NCI-H1417 treated with DMSO at 0.1 percent for 48 hours (cell line): ENCODE measurements at regions not wholly inside any gene's neighbourhood (a gene's known extent, or its start where the extent isn't known, plus 50 kb on each side); places are given as distances from the start of the nearest gene placed in this dataset.

ENCODE experiments used
- DNase-seq: peaks from one replicate; lab custom pipeline; 2025; lab: John Stamatoyannopoulos, UW

- no peak for DNase-seq
These were observed 445.9 kb upstream of the ANO3 start for GRCh38 chr11:25886036-25886435.

- no peak for DNase-seq
These were observed 441.2 kb upstream of the ANO3 start for GRCh38 chr11:25890626-25891260.

GRCh38 chr11:25891960-25892359, 440.0 kb upstream of the ANO3 start:
- no peak for DNase-seq

DNA sequence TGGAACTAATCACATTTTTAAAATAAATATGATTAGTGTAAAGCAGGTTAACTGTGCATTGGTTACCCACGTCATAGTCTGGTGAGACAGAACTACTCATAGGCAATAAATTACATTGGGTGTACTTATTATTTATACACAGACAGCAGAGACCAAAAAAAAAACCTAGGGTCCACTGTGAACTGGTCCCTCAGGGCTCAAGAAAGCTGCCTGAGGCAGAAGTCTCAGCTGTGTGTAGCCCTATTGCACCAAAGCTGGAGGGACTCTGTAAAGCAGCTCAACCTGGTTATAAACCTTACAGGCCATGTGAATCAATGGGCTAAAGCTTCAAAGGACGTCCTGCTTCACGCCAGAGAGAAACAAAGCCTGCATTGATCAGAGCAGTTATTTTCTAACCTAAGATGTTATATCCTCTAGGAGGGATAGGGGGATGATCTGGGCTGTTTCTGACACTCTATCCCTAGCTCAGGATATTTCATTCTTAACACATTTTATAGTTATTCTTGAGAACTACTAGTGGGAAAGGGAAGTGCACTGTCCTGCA, 432.2 kb upstream of the ANO3 start:
- DNase-seq, result no peak

DNA sequence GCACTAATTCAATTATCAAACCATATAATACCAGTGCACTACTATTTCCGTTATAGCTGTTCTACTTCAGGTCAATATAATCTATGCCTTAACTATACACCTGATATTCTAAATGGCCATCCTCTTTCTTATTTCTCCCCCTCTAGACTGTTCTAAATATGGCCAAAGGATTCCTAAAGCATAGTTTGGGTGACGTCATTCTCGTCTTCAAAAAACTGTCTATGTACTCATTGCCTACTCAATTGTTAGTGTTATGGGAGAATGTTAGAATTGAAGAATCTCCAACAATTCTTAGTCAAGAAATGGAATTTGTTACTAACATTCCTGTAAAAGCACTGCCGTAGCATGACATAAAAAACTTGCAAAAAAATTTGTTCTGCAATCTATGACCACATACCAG, 431.1 kb upstream of the ANO3 start:
- DNase-seq, result no peak

DNA sequence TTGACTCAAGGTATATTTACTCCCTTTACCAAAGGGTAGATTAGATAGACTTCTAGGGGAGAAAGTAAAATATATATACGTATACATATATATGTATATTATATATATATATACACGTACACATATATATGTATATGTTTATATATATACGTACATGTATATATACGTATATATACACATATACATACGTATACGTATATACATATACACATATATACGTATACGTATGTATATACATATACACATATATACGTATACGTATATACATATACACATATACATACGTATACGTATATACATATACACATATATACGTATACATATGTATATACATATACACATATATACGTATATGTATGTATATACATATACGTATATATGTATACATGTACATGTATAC, 430.5 kb upstream of the ANO3 start:
- DNase-seq, result no peak

GRCh38 chr11:25902476-25902875, 429.5 kb upstream of the ANO3 start:
- DNase-seq, result no peak

GRCh38 chr11:25908726-25909125, 423.2 kb upstream of the ANO3 start:
- no peak for DNase-seq

DNA sequence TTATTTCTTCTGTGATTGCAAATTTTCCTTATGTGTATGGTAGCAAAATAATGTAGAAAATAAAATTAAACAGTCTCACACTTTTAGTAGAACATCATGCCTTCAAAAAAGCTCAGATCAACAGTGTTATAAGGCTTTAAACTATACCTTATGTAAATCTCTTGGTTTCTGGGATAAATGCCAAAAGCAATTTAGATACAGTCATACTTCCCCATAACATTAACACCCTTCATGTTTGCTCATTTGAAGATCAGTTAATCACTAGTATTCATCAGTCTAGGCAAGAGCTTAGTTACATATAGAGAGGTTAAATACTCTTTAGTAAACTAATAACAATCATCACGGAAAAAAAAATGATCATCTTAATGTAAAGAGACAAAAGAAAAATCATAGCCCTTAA, 421.8 kb upstream of the ANO3 start:
- peak; percentile 69 for DNase-seq

GRCh38 chr11:25920356-25920755, 411.6 kb upstream of the ANO3 start:
- no peak for DNase-seq

DNA sequence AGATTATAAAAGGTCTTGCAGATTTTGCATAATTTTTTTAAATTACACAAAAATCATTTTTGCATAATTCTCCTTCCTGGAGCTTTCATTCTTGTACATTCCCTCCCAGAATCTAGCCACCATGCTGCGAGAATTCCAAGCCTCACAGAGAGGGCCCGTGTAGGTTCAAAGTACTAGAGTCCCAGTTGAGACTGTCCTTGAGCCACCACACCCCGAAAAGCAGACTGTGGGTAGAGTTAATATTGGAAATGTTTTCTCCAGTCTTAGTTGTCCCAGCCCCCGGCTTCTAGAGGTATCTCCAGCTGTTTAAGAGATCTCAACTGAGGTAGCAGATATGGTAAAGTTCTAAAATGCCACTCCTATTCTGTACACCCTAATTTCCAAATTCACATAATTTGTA, 407.3 kb upstream of the ANO3 start:
- DNase-seq, result no peak

DNA sequence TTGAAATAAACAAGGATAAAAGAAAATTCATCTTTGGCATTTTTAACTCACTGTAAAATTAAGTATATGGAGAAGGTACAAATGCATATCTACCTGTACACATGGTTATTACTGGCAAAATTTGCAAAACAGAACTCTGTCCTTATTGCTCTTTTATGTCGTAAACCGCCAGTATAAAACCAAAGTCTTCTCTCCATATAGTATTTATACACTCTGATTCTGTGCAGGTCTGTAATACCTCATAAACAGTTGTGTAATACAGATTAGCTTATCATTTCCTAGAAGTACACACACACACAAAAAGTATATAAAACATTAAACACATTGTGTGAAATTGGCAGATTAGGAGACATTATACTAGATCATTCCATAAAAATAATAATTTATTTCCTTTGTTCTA, 406.6 kb upstream of the ANO3 start:
- DNase-seq, result no peak

DNA sequence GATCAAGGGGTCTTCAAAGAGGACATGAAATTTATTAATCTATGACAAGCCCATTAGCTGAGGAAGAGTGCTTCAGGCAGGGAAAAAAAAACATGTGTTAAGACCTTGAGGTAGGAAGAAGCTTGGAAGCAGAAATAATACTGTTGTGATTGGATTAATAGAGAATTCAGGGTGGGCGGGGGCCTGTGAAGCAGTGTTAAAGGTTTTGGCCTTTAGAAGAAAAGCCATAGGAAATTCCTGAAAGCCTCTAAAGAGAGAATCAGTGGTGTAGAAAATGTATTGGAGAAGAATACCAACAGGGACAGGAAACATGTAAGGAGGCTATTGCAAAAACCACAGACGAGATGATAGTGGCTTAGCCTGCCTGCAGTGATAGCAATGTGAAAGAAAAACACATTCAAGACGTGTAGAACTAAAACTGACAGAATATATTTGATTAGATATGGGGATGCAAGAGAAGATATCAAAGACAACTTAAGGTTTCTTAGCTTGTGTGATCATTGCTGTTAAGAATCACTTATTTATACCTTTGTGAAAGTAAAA, 404.4 kb upstream of the ANO3 start:
- no peak for DNase-seq

DNA sequence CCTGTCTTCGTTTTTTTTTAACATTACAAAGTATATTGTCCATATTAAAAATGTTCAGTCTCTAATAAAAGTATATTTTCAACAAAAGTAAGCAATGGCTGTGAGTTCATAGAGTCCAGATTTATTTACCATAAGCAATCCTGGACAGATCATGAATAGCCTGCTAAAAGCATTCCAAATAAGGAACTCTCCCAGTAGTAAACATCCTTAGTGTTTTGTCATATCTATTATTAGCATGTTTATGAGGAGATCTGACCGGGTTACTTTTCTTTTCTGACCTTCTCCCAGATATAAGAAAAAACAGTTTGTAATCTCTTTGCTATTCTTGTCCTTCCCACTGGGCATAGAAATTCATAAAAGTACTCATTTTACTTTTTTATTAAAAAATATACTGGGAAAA, 403.9 kb upstream of the ANO3 start:
- no peak for DNase-seq

DNA sequence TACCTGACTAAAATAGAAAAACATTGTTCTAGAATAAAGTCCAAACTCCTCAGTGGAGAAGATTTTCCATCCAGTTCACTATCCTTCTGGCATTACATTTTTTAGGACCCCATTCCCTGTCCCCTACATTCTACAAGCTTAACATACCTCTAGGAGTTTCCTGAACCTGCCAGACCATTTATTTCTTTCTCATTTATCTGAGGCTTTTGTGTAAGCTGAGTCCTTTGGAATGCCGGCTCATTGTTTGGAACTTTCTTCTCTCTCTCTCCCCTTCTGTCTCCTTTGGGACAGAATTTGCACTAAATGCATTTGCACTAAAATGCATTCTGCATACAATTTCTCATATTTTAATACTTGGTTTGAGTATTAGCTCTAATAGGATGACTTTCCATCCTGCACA, 393.0 kb upstream of the ANO3 start:
- DNase-seq, result no peak

GRCh38 chr11:25939691-25940090, 392.2 kb upstream of the ANO3 start:
- no peak for DNase-seq

DNA sequence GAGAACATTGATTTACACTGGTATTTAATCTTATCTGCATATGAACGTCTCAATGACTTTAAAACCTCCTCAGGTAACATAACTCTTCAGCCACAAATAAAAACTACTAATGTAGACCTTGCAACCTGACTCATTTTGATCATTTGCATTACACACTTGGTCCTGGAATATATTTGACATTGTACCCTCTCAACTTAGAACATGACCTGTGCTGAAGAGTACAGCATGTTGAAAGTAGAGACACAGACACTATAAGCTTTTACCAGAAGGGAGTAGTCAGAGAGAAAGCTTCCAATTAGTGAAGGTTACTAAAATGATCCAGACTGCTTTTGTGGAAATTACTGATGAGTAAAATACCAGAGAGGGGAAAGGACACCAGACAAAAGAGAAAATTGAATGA, 390.6 kb upstream of the ANO3 start:
- no peak for DNase-seq

DNA sequence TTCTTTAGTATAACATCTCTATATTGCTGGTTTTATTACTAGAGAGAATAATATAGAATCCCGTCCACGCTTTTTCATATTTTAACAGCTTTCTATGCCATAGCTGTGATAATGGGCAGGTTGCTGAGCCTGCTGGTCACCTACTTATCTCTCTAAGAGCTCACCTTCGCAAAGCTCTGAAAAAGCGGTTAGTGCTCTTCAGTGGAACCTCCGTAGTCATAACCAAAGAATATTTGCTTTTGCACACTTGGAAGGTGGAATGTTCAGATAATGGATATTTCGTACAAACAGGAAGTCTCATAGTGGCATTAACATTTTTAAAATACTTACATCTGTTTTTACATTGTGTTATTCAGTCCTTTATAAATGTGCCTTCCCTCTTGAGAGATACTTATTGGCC, 388.9 kb upstream of the ANO3 start:
- DNase-seq, result no peak

- DNase-seq, result no peak
These were observed 387.9 kb upstream of the ANO3 start for GRCh38 chr11:25943777-25944661.

GRCh38 chr11:25949918-25950317, 382.0 kb upstream of the ANO3 start:
- no peak for DNase-seq

DNA sequence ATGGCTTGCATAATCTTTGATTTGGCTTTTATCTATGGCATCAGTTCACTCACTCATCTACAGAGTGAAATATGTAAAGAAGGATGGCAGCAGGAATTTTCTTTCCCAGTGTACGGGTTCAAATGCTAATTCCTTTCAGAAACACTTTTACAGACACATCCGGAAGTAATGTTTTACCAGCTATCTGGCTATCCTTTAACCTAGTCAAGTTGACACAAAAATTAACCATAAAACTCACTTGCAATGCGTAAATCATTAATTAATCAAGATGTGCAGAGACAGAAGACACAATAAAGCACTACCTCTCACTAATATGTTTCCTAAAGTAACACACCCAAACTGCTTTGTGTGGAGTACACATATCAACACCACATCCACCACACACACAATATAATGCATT, 378.9 kb upstream of the ANO3 start:
- DNase-seq, result no peak

DNA sequence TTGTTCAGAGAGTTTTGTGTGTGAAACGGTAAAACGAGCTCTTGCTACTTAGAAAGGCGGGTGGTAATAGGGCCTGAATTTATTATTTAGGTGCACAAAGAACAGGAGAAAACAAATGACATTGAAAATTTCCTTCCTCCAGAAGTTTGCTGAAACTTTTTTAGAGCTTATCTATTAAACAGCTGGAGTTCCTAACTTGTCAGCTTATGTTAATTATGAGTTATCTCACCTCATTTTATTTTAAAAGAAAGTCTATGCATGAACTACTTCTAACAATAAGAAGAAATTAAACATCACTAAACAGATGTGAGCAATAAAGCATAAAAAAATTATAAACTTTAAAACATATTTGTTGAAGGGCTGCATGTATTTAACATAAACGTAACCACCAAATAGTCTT, 373.9 kb upstream of the ANO3 start:
- DNase-seq, result no peak

- no peak for DNase-seq
These were observed 370.4 kb upstream of the ANO3 start for GRCh38 chr11:25961539-25961938.
